ENCODE measurements at regions not wholly inside any gene's neighbourhood (a gene's known extent, or its start where the extent isn't known, plus 50 kb on each side); places are given as distances from the start of the nearest gene placed in this dataset.

DNA sequence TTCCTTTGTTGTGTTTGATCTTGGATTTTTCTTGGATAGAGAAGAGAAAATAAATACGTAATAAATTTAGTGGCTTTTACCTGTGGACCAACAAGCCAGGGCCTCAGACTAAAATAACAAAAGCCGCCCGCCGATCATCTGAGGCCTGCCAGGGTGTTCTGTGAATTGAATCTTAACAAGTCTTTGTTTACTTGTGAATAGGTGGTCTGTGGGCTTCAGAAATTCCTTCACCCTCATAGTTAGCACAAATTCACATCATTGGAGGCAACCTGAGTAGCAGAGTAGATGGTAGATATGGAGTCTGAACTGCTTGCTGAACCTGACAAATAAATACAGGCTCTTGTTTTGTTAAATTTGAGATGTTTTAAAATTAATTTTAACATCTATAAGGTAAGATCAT, 176.3 kb upstream of the MTNR1B start:
- ChIA-PET CTCF (no interaction called here), POLR2A (no interaction called here)
- TF ChIP-seq, protein P1, sequence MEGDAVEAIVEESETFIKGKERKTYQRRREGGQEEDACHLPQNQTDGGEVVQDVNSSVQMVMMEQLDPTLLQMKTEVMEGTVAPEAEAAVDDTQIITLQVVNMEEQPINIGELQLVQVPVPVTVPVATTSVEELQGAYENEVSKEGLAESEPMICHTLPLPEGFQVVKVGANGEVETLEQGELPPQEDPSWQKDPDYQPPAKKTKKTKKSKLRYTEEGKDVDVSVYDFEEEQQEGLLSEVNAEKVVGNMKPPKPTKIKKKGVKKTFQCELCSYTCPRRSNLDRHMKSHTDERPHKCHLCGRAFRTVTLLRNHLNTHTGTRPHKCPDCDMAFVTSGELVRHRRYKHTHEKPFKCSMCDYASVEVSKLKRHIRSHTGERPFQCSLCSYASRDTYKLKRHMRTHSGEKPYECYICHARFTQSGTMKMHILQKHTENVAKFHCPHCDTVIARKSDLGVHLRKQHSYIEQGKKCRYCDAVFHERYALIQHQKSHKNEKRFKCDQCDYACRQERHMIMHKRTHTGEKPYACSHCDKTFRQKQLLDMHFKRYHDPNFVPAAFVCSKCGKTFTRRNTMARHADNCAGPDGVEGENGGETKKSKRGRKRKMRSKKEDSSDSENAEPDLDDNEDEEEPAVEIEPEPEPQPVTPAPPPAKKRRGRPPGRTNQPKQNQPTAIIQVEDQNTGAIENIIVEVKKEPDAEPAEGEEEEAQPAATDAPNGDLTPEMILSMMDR (IDR thresholded peaks at IDR 0.05; ENCODE audit: insufficient read depth, low read length, missing control alignments), result no peak
- DNase-seq (ENCODE audit: low read depth, low spot score), result no peak
- H3K4me3 ChIP-seq (ENCODE audit: low read depth, low read length), result no peak overlapping the region

DNA sequence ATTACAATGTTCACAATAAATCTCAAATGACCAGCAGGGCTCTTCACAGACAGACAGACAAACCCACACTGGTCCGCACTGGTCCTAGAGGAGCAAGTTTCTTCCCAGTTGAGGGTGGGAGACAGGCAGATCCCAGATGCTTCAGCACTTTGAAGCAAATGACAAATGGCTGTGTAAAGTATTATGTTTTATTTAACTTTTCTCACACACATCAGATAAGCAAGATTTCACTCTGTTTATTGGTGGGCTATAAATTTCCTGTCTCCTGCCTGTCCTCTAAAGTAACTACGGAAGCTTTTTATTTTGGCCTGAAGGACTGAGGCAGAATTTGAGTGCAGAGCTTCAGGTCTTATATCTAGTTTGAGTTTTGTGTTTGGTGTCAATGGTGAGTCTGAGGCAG, 174.7 kb upstream of the MTNR1B start:
- no peak overlapping the region for H3K4me3 ChIP-seq (ENCODE audit: low read depth, low read length)
- no peak for DNase-seq (ENCODE audit: low read depth, low spot score)
- ChIA-PET CTCF (no interaction called here), POLR2A (no interaction called here)
- TF ChIP-seq, protein P1 (IDR thresholded peaks at IDR 0.05; ENCODE audit: insufficient read depth, low read length, missing control alignments), result no peak

DNA sequence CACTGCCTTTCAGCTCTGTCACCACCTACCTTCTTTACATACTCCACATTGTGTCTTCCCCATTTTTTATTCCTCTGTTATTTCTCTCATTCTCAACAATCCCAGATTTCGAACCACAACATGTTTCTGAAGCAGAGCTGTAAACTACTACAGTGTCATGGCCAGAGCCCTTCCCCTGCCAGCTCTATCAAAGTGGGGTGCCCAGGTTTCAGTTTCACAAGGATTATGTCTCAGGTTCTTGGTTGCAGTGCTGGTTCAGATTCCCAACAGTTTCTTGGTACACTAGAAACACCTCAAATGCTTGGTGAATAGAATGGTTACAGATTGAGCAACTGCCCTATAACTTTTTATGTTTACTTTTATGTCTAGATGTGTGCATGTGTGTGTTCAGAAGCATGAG, 172.7 kb upstream of the MTNR1B start:
- H3K4me3 ChIP-seq (ENCODE audit: low read depth, low read length), result no peak overlapping the region
- TF ChIP-seq, protein P1 (IDR thresholded peaks at IDR 0.05; ENCODE audit: insufficient read depth, low read length, missing control alignments), result no peak
- ChIA-PET CTCF (no interaction called here), POLR2A (no interaction called here)
- DNase-seq (ENCODE audit: low read depth, low spot score), result no peak

DNA sequence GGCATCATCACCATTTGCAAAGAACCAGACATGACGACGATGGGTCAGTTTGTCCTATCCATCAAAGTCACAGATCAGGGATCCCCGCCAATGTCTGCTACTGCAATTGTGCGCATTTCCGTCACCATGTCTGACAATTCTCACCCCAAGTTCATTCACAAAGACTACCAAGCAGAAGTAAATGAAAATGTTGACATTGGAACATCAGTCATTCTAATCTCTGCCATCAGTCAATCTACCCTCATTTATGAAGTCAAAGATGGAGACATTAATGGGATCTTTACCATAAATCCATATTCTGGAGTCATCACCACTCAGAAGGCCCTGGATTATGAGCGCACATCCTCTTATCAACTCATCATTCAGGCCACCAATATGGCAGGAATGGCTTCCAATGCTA, 171.6 kb upstream of the MTNR1B start:
- POLR2A ChIA-PET, result no interaction called here
- TF ChIP-seq, protein P1 (IDR thresholded peaks at IDR 0.05; ENCODE audit: insufficient read depth, low read length, missing control alignments), result no peak
- CTCF ChIA-PET, result no interaction called here
- no peak overlapping the region for H3K4me3 ChIP-seq (ENCODE audit: low read depth, low read length)
- no peak for DNase-seq (ENCODE audit: low read depth, low spot score)

DNA sequence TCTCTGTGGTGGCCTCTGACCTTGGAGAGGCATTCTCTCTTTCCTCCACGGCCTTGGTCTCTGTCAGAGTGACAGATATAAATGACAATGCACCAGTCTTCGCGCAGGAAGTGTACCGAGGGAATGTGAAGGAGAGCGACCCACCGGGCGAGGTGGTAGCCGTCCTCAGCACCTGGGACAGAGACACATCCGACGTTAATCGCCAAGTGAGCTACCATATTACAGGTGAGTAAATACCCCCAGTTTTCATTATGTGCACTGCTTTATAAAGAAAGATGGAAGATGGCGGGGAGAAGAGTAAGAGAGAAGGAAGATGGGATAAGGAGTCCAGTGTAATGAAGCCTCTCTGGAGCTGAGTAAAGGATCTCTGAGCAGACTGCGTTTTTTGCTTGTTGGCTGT, 167.8 kb upstream of the MTNR1B start:
- no peak overlapping the region for H3K4me3 ChIP-seq (ENCODE audit: low read depth, low read length)
- DNase-seq (ENCODE audit: low read depth, low spot score), result no peak
- POLR2A ChIA-PET, result no interaction called here
- TF ChIP-seq, protein P1 (IDR thresholded peaks at IDR 0.05; ENCODE audit: insufficient read depth, low read length, missing control alignments), result no peak
- CTCF ChIA-PET, result no interaction called here

DNA sequence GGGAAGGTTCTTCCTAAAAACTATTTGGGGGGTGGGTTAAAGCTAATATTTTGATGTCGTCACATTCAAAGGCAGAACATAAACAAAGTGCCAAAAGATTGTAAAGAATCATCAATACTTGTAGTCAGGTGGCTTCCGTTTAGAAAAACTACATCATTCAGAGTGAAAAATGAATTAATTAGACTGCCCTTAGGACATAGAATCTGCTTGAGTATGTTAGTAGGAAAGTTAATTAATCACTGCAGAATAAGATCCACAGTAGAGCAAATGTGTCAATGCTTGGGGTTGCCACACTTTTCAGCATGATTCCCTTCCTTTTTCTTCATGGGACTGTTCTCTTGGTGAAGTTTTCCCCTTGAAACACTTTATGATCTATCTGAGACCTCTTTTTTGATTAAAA, 166.8 kb upstream of the MTNR1B start:
- ChIA-PET CTCF (no interaction called here), POLR2A (no interaction called here)

More for the DNA sequence above, 166.8 kb upstream of the MTNR1B start:
- TF ChIP-seq, protein P1 (IDR thresholded peaks at IDR 0.05; ENCODE audit: insufficient read depth, low read length, missing control alignments), result no peak
- no peak for DNase-seq (ENCODE audit: low read depth, low spot score)
- no peak overlapping the region for H3K4me3 ChIP-seq (ENCODE audit: low read depth, low read length)

All from AG04449 (cell line).